ENCODE measurements at regions not wholly inside any gene's neighbourhood (a gene's known extent, or its start where the extent isn't known, plus 50 kb on each side); places are given as distances from the start of the nearest gene placed in this dataset.
"Not testable (repeated sequence)": the region's sequence is repeated elsewhere in the genome, so short reads cannot be mapped to it uniquely, and the experiment has no call there.

DNA sequence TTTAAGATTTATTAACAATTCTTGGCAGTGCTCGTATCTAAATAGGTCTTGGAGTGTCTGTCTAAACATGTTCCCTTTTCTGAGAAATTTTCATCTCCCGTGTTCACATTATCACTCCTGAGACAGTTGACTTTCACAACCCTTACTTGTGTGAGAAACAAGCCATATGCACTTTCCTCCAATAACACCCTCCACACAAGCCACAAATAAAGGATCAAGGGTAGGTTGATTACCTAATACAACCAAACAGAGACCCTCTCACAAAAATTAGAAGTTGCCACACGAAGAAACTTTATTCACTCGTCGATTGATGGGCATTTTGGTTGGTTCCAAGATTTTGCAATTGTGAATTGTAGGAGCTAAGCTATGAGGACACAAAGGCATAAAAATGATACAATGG lies 763.9 kb downstream of the TRAM1L1 start:
- no peak overlapping the region for H3K9ac ChIP-seq
- no peaks in the 10 kb centered on the region for H3K27me3 ChIP-seq
- TF ChIP-seq Cebpa-rat (IDR thresholded peaks at IDR 0.05): no peak
- no peaks in the 10 kb centered on the region for H4K20me1 ChIP-seq
- no peaks in the 10 kb centered on the region for H3K9me3 ChIP-seq
- no peak overlapping the region for H3K4me3 ChIP-seq
- no peak overlapping the region for H3K4me2 ChIP-seq
- H3K36me3 ChIP-seq: no peaks in the 10 kb centered on the region
- no peaks in the 10 kb centered on the region for H3K4me1 ChIP-seq
- no peak overlapping the region for H3K27ac ChIP-seq

DNA sequence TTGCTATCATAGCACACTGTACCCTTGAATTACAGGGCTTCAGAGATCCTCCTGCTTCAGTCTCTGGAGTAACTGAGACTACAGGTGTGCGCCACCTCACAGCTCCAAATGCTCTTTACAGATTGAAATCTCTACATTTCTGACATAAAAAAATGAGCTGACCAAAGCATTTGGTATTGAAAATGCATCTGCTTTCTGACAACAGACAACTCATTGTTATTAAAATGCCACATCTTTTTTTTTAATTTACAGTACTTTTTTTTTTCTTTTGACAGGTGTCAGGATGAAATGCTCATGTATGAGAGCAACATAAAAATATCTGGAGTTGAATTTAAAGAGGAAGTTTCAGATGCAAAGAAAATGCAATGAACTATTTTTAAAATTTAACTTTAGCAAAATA lies 764.5 kb downstream of the TRAM1L1 start:
- Histone ChIP-seq H3K9ac (no peak overlapping the region), H3K27ac (no peak overlapping the region), H4K20me1 (no peaks in the 10 kb centered on the region), H3K9me3 (no peaks in the 10 kb centered on the region), H3K4me3 (no peak overlapping the region), H3K27me3 (no peaks in the 10 kb centered on the region), H3K36me3 (no peaks in the 10 kb centered on the region), H3K4me1 (no peaks in the 10 kb centered on the region), H3K4me2 (no peak overlapping the region)
- TF ChIP-seq Cebpa-rat (IDR thresholded peaks at IDR 0.05): no peak

DNA sequence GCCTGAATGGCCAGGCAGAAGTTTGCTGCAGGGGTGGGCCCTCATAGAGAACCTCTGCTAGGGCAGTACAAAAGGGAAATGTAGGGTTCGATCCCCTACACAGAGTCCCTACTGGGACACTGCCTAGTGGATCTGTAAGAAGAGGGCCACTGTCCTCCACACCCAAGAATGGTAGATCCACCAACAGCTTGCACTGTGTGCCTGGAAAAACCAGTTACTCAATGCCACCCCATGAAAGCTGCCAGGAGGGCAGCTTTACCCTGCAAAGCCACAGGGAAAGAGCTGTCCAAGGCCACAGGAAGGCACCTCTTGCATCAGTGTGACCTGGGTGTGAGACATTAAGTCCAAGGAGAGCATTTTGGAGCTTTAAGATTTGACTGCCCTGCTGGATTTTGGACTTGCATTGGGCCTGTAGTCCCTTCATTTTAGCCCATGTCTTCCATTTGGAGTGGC lies 781.6 kb downstream of the TRAM1L1 start:
- H3K4me3 ChIP-seq: no peak overlapping the region
- TF ChIP-seq Cebpa-rat (IDR thresholded peaks at IDR 0.05): no peak
- no peak overlapping the region for H3K9ac ChIP-seq
- H3K36me3 ChIP-seq: no peaks in the 10 kb centered on the region
- no peaks in the 10 kb centered on the region for H3K27me3 ChIP-seq
- no peak overlapping the region for H3K27ac ChIP-seq
- H3K4me1 ChIP-seq: no peaks in the 10 kb centered on the region
- H3K9me3 ChIP-seq: no peaks in the 10 kb centered on the region
- no peaks in the 10 kb centered on the region for H4K20me1 ChIP-seq
- H3K4me2 ChIP-seq: no peak overlapping the region

DNA sequence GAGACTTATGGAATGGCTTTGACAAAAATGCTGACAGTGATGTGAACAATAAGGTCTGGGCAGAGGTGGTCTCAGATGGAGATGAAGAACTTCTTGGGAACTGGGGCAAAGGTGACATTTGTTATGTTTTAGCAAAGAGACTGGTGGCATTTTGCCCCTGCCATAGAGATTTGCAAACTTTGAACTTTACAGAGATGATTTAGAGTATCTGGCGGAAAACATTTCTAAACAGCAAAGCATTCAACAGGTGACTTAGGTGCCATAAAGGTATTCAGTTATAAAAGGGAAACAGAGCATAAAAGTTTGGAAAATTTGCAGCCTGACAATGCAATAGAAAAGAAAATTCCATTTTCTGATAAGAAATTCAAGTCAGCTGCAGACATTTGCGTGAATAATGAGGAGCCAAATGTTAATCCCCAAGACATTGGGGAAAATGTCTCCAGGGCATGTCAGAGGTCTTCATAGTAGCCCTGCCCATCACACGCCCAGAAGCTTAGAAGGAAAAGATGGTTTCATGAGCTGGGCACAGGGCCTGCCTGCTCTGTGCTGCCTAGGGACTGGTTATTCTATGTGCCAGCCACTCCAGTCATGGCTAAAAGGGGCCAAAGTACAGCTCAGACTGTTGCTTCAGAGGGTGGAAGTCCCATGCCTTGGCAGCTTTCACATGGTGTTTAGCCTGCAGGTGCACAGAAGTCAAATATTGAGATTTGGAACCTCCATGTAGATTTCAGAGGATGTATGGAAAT lies 782.2 kb downstream of the TRAM1L1 start:
- no peak overlapping the region for H3K4me2 ChIP-seq
- H3K9me3 ChIP-seq: no peaks in the 10 kb centered on the region
- no peaks in the 10 kb centered on the region for H3K4me1 ChIP-seq
- no peaks in the 10 kb centered on the region for H3K36me3 ChIP-seq
- TF ChIP-seq Cebpa-rat (IDR thresholded peaks at IDR 0.05): no peak
- no peak overlapping the region for H3K27ac ChIP-seq
- H3K4me3 ChIP-seq: no peak overlapping the region
- no peak overlapping the region for H3K9ac ChIP-seq
- no peaks in the 10 kb centered on the region for H3K27me3 ChIP-seq
- H4K20me1 ChIP-seq: no peaks in the 10 kb centered on the region

DNA sequence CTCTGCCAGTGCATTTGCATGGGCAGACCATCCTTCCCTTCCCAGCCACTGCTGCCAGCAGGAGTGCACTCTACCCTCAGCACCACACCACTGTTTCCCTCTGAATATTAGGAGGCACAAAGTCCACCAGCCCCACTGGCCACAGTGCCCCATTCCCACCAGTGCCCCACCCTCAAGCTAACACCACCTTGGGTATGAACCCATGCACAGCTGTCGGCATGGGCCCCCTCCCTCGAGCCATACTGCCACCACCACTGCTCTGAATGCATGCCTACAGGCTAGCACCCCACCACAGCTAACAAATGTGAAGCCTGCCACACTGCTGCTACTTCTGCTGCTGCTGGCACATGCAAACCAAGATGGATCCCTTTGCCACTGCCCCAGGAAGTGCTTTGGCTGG lies 810.4 kb downstream of the TRAM1L1 start:
- H3K9me3 ChIP-seq: peaks cover 18% of the 10 kb centered on the region
- H3K27ac ChIP-seq: no peak overlapping the region
- H3K4me1 ChIP-seq: no peaks in the 10 kb centered on the region
- H3K9ac ChIP-seq: no peak overlapping the region
- H3K4me2 ChIP-seq: no peak overlapping the region
- H4K20me1 ChIP-seq: no peaks in the 10 kb centered on the region
- H3K27me3 ChIP-seq: no peaks in the 10 kb centered on the region
- no peaks in the 10 kb centered on the region for H3K36me3 ChIP-seq
- no peak for TF ChIP-seq Cebpa-rat (IDR thresholded peaks at IDR 0.05)
- no peak overlapping the region for H3K4me3 ChIP-seq

DNA sequence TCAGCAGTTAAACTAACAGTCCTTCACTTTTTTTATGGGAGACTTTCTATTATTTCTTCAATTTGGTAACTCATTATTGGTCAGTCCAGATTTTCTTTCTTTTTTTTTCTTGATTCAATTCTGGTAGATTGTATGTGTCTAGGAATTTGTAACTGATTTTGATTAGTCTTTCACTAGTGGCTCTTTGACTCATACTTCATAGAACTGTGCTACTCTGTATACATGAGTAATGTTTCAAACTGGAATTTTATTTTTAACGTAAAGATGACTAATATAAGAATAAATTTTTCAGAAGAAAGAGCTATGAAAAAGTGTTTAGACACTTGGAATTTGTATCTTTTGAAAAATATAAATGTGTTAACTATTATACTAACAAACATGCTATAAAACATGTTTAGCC lies 813.0 kb downstream of the TRAM1L1 start:
- Histone ChIP-seq H3K36me3 (no peaks in the 10 kb centered on the region), H3K27me3 (no peaks in the 10 kb centered on the region), H3K4me3 (no peak overlapping the region), H3K9me3 (peaks cover 18% of the 10 kb centered on the region), H4K20me1 (no peaks in the 10 kb centered on the region), H3K27ac (no peak overlapping the region), H3K9ac (no peak overlapping the region), H3K4me1 (no peaks in the 10 kb centered on the region), H3K4me2 (no peak overlapping the region)
- TF ChIP-seq Cebpa-rat (IDR thresholded peaks at IDR 0.05): no peak

DNA sequence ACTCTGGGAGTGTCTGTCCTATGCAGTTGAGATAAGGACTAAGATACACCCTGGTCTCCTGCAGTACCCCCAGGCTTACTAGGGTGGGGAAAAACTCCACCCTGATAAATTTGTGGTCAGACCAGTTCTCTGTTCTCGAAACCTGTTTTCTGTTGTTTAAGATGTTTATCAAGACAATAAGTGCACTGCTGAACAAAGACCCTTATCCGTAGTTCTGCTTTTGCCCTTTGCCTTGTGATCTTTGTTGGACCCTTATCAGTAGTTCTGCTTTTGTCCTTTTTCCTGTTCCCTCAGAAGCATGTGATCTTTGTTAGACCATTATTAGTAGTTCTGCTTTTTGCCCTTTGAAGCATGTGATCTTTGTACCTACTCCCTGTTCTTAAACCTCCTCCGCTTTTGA lies 824.4 kb downstream of the TRAM1L1 start:
- not testable (repeated sequence) for H3K4me3 ChIP-seq, H4K20me1 ChIP-seq, H3K27me3 ChIP-seq, H3K27ac ChIP-seq, H3K9ac ChIP-seq, H3K36me3 ChIP-seq, H3K4me1 ChIP-seq, H3K4me2 ChIP-seq
- H3K9me3 ChIP-seq: peaks cover 29% of the 10 kb centered on the region

DNA sequence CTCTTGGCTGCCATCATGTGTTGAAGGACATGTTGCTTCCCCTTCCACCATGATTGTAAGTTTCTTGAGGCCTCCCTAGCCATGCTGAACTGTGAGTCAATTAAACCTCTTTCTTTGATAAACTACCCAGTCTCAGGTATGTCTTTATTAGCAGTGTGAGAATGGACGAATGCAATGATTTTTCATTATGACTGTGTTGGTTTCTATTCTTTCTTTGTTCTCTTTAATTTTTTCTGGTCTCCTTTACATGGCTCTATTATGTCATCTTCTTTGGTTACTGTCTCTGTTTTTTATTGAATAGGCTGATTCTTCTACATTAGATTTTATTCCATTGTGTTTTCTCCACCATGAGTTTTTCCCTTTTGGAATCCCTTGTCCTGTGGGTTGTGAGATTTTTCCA lies 840.6 kb downstream of the TRAM1L1 start:
- Histone ChIP-seq H3K9me3 (no peaks in the 10 kb centered on the region), H3K27ac (no peak overlapping the region), H3K4me2 (no peak overlapping the region), H3K36me3 (no peaks in the 10 kb centered on the region), H3K4me3 (no peak overlapping the region), H3K4me1 (no peaks in the 10 kb centered on the region), H4K20me1 (no peaks in the 10 kb centered on the region), H3K27me3 (no peaks in the 10 kb centered on the region), H3K9ac (no peak overlapping the region)
- TF ChIP-seq Cebpa-rat (IDR thresholded peaks at IDR 0.05): no peak

DNA sequence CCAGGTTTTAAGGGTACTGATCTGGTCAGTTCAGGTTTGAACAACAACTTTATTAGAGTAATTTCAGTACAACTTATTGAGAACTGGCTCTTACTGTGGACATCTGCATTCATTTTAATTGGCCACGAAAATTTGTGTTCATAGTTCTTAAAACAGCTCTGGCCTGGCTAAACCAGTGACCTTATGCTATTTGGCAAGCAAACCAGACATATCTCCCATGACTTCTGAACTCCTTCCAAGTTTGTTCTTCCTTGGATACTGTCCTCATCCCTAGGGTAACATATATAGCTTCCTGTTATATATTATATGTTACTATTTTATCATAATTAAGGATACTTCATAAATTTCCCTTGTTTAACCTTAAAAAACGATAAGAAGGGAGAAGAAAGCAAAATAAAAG lies 841.9 kb downstream of the TRAM1L1 start:
- no peak overlapping the region for H3K9ac ChIP-seq
- no peak overlapping the region for H3K27ac ChIP-seq
- no peak overlapping the region for H3K4me2 ChIP-seq
- no peaks in the 10 kb centered on the region for H3K4me1 ChIP-seq
- no peak overlapping the region for H3K4me3 ChIP-seq
- no peaks in the 10 kb centered on the region for H3K36me3 ChIP-seq
- no peaks in the 10 kb centered on the region for H3K9me3 ChIP-seq
- TF ChIP-seq Cebpa-rat (IDR thresholded peaks at IDR 0.05): no peak
- no peaks in the 10 kb centered on the region for H3K27me3 ChIP-seq
- no peaks in the 10 kb centered on the region for H4K20me1 ChIP-seq

DNA sequence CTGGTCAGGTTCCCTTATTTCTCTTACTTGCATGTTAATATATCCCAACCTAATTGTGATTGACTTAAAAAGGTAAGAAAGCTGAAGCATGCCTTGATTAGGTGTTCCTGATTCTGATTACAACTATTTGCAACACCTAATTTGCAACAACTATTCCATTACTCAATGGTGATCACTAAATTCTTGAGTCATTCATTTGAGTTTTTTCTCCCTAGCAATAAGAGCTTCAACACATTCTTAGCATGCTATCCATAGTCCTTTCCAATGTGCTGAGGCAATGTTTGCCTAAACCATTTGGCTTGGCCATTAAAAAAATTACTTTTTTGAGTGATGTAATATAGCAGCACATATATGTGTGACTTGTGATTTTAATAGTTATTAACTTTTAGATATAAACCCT lies 851.4 kb downstream of the TRAM1L1 start:
- Histone ChIP-seq H3K4me1 (no peaks in the 10 kb centered on the region), H3K4me3 (no peak overlapping the region), H3K27ac (no peak overlapping the region), H4K20me1 (no peaks in the 10 kb centered on the region), H3K9me3 (no peaks in the 10 kb centered on the region), H3K36me3 (no peaks in the 10 kb centered on the region), H3K9ac (no peak overlapping the region), H3K4me2 (no peak overlapping the region), H3K27me3 (no peaks in the 10 kb centered on the region)
- TF ChIP-seq Cebpa-rat (IDR thresholded peaks at IDR 0.05): no peak

DNA sequence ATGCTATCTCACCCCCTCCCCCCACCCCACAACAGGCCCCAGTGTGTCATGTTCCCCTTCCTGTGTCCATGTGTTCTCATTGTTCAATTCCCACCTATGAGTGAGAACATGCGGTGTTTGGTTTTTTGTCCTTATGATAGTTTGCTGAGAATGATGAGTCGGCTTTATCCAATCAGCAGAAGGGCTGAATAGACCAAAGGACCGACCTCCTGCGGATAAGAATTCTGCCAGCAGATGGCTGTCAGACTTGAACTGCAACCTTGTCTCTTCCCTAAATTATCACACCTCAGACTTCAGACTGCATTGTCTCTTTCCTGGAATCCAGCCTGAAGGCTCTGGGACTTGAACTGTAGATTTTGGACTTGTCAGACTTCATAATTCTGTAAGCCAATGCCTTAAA lies 853.4 kb downstream of the TRAM1L1 start:
- H3K4me3 ChIP-seq, H3K4me1 ChIP-seq, H3K27me3 ChIP-seq, H3K9me3 ChIP-seq, H3K27ac ChIP-seq, H4K20me1 ChIP-seq, H3K4me2 ChIP-seq, H3K36me3 ChIP-seq, H3K9ac ChIP-seq: not testable (repeated sequence)

Measured in BLaER1 (cell line).